ENCODE measurements at regions not wholly inside any gene's neighbourhood (a gene's known extent, or its start where the extent isn't known, plus 50 kb on each side); places are given as distances from the start of the nearest gene placed in this dataset.
"Not testable (repeated sequence)": the region's sequence is repeated elsewhere in the genome, so short reads cannot be mapped to it uniquely, and the experiment has no call there.

DNA sequence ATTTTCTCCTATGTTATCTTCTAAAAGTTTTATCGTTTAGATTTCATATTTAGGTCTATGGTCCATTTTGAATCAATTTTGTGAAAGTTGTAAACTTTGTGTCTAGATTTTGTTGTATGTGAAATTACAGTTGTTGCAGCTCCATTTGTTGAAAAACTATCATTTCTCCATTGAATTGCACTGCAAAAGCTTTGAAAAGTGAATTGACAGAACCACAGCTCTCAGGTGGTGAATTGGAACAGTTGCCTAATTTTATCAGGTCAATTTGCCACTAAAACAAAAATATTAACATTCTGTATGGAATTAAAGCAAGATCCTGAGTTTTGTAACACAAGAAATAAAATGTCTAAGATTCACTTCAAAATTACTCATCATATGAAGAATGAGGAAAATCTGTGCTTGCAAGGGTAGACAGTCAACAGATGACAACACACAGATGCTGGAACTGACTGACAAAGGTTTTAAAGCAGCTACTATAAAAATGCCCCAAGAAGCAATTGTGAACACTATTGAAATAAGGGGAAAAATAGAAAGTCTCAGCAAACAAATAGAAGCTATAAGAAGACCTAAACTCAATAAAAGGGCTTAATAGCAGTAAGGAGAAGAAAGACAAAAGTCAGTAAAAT, 346.7 kb downstream of the PAX1 start:
- DNase-seq, result no peak

DNA sequence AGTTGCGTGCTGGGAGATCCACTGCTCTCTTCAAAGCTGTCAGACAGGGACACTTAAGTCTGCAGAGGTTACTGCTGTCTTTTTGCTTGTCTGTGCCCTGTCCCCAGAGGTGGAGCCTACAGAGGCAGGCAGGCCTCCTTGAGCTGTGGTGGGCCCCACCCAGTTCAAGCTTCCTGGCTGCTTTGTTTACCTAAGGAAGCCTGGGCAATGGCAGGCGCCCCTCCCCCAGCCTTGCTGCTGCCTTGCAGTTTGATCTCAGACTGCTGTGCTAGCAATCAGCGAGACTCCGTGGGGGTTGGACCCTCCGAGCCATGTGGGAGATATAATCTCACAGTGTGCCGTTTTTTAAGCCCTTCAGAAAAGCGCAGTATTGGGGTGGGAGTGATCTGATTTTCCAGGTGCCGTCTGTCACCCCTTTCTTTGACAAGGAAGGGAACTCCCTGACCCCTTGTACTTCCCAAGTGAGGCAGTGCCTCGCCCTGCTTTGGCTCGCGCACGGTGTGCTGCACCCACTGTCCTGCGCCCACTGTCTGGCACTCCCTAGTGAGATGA, 340.6 kb downstream of the PAX1 start:
- DNase-seq, result not testable (repeated sequence)

GRCh38 chr20:22027423-22027822, 322.0 kb downstream of the PAX1 start:
- DNase-seq, result no peak

- no peak for DNase-seq
These were observed 314.7 kb downstream of the PAX1 start for GRCh38 chr20:22020201-22020600.

GRCh38 chr20:22008456-22008855, 303.0 kb downstream of the PAX1 start:
- DNase-seq, result no peak

GRCh38 chr20:22006306-22006705, 300.8 kb downstream of the PAX1 start:
- DNase-seq, result no peak

- no peak for DNase-seq
These were observed 300.1 kb downstream of the PAX1 start for GRCh38 chr20:22005535-22005934.

DNA sequence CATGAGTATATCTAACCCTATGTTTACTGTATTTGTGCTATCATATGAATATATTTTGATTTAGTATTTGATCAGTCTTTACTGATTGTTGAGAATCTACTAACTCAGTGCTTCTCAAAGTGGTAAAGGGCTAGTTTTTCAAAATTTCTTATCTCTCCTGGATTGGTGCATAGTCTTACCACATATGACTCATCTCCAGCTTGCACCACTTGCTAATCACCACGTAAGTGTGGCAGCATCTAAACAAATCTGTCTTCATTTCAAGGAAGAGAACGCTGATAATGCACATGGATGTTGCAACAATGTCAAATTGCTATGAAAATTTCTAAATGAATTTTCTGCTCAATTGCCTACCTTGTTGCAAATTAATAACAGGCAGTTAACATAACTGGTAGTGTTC, 299.5 kb downstream of the PAX1 start:
- DNase-seq, result no peak

DNA sequence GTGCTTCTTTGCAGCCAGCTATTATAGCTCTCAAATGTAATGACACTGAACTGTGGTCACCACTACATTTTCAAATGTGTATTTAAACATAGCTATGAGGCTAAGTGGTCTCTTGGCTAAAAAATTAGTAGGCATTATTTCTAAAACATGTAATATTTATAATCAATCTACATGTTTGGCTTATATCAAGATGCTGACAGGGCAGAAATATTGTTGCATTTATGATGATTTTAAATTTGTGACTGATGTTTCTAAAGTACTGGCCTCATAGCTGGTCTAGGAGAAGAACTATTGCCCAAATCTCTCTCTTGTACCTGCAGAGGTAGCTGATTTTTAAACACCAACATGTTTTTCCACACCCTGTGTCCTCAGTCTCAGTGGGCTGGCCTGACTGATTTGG, 298.2 kb downstream of the PAX1 start:
- DNase-seq, result no peak

GRCh38 chr20:22001886-22002285, 296.4 kb downstream of the PAX1 start:
- DNase-seq, result no peak

DNA sequence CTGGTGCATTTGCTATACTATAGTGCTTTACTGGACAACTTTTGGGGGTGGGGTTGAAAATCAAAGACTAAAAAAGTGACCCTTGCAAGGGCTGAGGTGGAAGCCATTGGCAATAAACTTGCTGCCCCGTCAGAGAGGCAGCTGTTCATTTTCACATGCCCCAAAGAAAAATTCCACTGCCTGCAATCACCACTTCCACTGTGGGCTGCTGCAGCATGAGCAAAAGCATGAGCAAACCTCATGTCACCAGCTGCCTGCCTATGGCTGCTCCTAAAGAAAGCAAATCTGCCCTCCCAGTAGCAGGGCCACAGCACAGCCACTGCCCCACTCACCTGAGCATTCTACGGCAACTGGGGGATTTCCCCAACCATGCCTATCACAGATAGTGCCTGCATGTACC, 290.0 kb downstream of the PAX1 start:
- no peak for DNase-seq

DNA sequence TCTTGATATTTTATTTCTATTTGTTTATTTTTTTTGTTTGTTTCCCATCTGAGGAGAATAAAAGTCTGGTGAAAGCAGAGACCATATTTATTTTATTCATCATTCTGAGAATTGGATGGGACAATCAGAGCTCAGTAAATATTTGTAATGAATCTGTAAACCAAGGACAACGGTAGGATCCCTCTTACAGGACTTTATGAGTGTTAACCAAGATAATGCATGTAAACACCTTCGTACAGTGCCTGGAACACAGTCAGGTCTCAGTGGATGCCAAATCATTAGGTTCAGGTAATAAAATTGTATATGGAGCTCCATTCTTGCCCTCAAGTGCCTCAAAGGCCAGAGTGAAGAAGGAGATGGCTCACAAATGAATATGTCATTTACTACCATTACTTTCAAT, 288.7 kb downstream of the PAX1 start:
- no peak for DNase-seq

- DNase-seq, result no peak
These were observed 277.1 kb downstream of the PAX1 start for GRCh38 chr20:21982559-21982958.

DNA sequence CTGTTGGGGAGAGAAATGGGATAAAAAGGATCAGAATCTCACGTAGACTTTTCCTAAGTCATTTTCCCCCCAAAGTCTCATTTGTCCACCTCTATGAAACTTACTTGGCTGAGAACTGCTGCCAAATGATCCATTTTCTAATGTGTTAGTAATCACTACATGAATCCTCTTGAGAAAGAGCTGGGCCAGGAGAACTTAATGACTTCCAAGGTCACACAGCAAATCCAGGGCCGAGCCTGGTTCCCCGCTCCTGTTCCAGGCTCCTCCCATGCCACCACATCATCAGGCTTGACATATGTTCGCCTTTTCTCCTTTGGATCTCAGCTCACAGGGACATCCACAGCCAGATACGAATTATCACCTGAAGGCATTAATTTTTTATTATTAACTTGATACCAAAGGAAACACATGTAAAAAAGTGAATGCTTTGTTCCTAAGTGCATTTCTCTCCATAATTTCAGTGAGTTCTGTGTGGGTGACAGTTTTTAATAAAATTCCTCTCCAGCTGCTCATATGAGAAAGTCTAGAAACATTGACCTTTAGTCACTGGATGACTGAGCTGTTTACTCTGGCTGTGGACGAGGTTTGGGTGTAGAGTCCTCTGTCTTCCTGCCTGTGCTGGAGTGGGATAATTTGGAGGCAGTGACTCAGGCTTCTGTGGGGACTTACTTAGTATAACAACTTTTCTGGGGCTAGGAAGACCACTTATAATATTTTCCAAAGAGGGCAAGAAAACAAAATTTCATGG, 276.3 kb downstream of the PAX1 start:
- DNase-seq, result no peak

DNA sequence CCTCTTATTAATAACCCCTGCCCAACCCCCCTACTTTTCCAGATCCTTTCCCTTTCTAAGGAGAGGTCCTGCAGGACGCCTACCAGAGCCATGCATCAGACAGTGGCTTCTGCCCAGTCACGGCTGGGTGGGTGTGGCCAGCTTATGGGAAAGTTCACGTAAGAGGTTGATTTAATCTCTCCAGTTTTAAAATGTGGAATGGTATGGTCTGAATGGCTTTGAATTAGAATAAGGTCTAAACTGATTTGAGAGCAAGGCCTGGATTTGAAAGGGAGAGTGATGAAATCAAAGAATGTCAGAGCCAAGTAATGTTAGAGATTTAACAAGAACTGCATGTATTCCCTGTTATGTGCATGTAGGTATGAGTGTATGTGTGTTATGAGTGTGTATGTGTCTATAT, 275.7 kb downstream of the PAX1 start:
- no peak for DNase-seq

DNA sequence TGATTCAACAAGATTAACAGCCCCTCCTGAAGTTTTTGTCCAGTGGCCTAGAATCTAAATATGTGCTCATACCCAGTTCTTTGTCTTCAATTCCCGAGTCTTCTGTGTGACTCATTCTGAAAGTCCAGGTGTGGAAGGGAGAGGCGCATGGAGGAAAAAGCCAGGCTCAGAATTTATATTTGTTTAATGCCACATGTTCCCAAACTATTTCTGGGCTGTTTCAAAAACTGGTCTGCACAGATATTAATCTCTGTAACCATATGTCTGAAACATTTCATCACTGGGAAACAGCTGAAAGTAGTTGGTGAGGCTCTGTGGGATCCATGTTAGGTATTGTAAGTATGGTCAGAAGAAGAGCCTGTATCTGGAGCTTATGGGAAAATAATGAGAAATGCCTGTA, 266.0 kb downstream of the PAX1 start:
- DNase-seq, result no peak

GRCh38 chr20:21968486-21968885, 263.0 kb downstream of the PAX1 start:
- no peak for DNase-seq

GRCh38 chr20:21967481-21967880, 262.0 kb downstream of the PAX1 start:
- DNase-seq, result no peak

- no peak for DNase-seq
These were observed 251.1 kb downstream of the PAX1 start for GRCh38 chr20:21956591-21956990.

DNA sequence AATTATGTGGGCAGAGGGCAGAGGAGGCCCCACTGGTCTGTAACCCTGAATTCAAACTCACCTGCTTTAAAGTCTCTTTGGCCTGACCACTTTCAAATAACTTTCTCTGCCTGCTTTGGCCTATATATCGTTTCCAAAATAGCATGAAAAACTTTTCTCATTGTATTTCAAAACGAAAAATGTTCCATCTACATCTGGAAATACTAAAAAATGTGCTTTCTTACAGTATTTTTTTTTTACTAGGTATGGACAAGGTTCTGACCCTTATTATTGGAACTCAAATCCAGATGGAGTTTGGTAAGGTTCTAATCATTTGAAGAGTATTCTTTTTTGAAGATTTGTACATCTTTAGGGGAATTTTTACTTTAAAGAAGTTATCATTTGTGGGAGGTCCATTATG, 241.9 kb downstream of the PAX1 start:
- no peak for DNase-seq

DNA sequence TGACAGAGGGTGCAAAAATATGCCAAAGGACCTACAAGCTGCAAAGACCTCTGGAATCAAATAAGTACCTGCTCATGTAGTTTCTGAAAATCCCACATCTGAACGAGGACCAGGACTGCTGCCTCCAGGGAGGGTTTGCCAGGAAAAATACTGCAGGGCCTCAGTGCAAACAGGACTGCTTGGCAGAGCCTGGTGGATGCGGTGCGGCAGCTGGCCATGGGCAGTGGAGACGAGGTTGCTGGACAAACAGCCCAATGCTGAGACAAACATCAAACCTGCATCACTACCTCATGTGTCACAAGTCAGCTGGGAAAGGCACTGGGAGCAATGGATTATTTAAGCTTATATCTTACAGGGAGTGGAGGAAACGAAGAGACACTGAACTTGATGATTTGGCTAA, 238.8 kb downstream of the PAX1 start:
- no peak for DNase-seq

DNA sequence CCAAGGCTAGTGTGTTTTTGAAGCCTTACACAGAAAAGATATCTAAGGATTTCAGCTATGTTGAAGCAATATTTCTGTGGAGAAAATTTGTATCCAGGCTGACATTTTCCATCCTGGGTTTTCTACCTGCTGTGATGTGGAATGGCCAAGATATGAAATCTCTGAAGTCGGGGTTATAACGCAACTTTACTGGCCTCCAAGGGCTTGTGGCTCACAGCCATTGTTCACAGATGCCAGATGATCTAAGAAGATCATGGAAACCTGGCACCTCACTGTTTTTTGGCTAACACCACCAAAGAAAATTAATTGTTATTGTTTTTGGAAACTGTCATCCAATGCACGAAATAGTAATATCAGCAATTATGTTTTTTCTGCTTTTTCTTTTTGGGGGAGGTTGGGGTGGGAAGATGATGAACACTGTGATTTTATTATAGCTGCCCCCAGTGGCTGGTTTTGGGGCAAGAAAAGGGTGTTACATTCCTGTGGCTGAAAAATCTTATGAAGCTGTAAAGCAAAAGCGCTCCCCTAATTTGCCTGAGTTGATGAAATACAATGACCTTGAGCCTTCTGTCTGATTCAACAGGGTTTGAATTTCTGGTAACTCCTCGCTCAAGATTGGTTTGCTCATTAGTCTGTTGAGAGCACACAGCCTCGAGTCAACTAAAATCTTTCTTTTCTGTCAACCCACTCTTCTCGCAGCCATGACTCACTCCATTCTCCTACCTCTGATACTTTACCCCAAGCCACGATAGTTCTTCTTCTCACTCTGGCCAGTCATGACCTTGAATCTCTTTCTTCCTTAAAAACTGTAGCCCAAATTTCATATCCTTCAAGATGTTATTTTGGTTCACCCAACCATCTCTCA, 236.7 kb downstream of the PAX1 start:
- no peak for DNase-seq

DNA sequence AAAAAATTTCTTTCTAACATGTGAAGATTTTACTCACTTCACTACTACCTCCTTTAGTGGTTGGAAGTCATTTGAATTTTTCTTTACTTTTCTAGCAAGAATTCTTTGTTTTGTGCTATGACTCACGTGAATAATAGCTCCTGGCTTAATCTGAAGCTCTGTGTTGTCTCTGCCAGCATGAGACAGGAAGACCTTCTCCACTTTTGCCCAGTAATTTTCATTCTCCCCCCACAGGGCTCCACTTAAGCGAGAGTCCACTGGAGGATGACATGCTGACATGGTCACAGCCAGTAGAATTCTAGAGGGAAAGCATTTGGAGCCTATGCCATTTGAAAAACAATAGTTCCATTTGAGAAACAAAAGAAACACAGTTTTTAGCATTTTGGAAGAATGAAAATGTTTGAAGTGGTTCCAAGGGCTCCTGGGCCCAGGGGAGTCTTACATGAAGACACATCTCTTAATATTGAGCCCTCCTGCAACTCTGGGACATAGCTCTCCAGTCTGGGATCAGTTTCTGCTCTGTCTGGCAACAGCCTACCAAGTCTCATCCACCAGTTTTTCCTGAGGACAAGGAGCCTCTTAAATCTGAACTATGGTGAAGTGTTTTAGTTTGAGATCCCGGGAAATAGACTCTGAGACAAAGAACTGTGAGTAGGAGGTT, 231.4 kb downstream of the PAX1 start:
- DNase-seq, result no peak

Measured in DMS79 (cell line).